ENCODE measurements at regions not wholly inside any gene's neighbourhood (a gene's known extent, or its start where the extent isn't known, plus 50 kb on each side); places are given as distances from the start of the nearest gene placed in this dataset.

DNA sequence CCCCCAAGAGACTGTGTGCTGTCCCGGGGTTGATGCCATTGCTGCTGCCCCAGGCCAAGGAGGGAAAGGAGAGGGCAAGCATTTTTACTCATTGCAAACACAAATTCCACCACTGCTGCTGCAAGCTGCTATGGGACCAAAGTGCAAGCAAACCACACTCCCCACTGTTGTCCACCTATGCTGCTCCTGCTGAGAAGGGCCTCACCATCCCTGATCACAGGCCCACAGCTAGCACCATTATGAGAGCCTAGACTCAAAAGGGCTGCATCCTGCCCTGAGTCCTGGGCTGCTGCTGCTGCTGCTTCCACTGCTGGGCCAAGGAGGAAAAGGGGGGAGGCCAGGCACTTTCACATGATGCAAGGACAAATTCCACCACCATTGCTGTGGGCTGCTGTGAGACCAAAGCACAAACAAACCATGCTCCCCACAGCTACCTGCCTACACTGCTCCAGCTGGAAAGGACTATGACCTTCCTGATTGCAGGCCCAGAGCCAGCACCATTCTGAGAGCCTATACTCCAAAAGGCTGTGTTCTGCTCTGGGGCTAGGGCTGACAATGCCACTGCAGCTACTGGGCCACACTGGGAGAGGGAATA lies 218.2 kb upstream of the ZCCHC13 start (continued):
- TF ChIP-seq, protein P1, sequence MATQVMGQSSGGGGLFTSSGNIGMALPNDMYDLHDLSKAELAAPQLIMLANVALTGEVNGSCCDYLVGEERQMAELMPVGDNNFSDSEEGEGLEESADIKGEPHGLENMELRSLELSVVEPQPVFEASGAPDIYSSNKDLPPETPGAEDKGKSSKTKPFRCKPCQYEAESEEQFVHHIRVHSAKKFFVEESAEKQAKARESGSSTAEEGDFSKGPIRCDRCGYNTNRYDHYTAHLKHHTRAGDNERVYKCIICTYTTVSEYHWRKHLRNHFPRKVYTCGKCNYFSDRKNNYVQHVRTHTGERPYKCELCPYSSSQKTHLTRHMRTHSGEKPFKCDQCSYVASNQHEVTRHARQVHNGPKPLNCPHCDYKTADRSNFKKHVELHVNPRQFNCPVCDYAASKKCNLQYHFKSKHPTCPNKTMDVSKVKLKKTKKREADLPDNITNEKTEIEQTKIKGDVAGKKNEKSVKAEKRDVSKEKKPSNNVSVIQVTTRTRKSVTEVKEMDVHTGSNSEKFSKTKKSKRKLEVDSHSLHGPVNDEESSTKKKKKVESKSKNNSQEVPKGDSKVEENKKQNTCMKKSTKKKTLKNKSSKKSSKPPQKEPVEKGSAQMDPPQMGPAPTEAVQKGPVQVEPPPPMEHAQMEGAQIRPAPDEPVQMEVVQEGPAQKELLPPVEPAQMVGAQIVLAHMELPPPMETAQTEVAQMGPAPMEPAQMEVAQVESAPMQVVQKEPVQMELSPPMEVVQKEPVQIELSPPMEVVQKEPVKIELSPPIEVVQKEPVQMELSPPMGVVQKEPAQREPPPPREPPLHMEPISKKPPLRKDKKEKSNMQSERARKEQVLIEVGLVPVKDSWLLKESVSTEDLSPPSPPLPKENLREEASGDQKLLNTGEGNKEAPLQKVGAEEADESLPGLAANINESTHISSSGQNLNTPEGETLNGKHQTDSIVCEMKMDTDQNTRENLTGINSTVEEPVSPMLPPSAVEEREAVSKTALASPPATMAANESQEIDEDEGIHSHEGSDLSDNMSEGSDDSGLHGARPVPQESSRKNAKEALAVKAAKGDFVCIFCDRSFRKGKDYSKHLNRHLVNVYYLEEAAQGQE (IDR thresholded peaks at IDR 0.05; ENCODE audit: low read depth) = no peak
- TF ChIP-seq CTCF (IDR thresholded peaks at IDR 0.05 in 2 of 3, conservative IDR thresholded peaks at IDR 0.05 in 1 of 3; ENCODE audit: borderline replicate concordance in 1 of 3, insufficient read depth in 1 of 3, low read depth in 2 of 3, low read length in 2 of 3) = no peak

- DNase-seq (ENCODE audit: low read depth, low spot score) (no peak), ATAC-seq (no peak)
- POLR2A ChIA-PET = no interaction called here
- CTCF ChIA-PET = no interaction called here
- Histone ChIP-seq H3K9ac (ENCODE audit: low read length) (no peak overlapping the region), H4K20me1 (ENCODE audit: insufficient read depth) (no peaks in the 10 kb centered on the region), H2AFZ (ENCODE audit: low read depth, low read length, poor library complexity, severe bottlenecking) (no peak overlapping the region), H3K27me3 (ENCODE audit: insufficient read depth, low read length) (no peaks in the 10 kb centered on the region), H3K4me3 (replicated peaks in 1 of 2; ENCODE audit: low read depth in 1 of 2, low read length in 2 of 2) (no peak overlapping the region), H3K27ac (ENCODE audit: low read depth, low read length) (no peak overlapping the region), H3K9me3 (ENCODE audit: control insufficient read depth in 1 of 2, insufficient read depth in 1 of 2, low read depth in 1 of 2, low read length in 2 of 2) (no peaks in the 10 kb centered on the region), H3K4me2 (ENCODE audit: low read length) (no peak overlapping the region), H3K4me1 (ENCODE audit: control insufficient read depth in 1 of 2, insufficient read depth in 2 of 2, low read length in 2 of 2) (no peaks in the 10 kb centered on the region), H3K36me3 (ENCODE audit: control insufficient read depth in 1 of 2, insufficient read depth in 2 of 2, low read length in 2 of 2) (no peaks in the 10 kb centered on the region), H3K9me2 (ENCODE audit: insufficient read depth) (no peaks in the 10 kb centered on the region), H3K79me2 (ENCODE audit: insufficient read depth, low read length) (no peaks in the 10 kb centered on the region)
- no TSS peak for BruUV-seq (replicated peaks)
- intact Hi-C loops (cut with micrococcal nuclease) = no loop called here
- RAD21 ChIA-PET (ENCODE audit: low non-redundant PET in 1 of 2, low total read pairs in 2 of 2, uncharacterized antibody in 2 of 2, unreplicated experiment in 2 of 2) = no interaction called here
- TF ChIP-seq SIN3A (IDR thresholded peaks at IDR 0.05; ENCODE audit: low read depth) (no peak), CBX3 (IDR thresholded peaks at IDR 0.05; ENCODE audit: low read depth) (no peak), ZNF274 (IDR thresholded peaks at IDR 0.05; ENCODE audit: low read depth, low read length) (no peak), FOSL1 (IDR thresholded peaks at IDR 0.05; ENCODE audit: low read depth) (no peak), SRF (IDR thresholded peaks at IDR 0.05; ENCODE audit: low read depth) (no peak), POLR2A (IDR thresholded peaks at IDR 0.05; ENCODE audit: borderline replicate concordance, extremely low read depth, insufficient read depth, insufficient read length) (no peak), YY1 (IDR thresholded peaks at IDR 0.05; ENCODE audit: extremely low read depth, insufficient replicate concordance, low read depth, low read length) (no peak), ZFX (IDR thresholded peaks at IDR 0.05) (no peak), CEBPB (IDR thresholded peaks at IDR 0.05; ENCODE audit: low read depth) (no peak), ELF1 (IDR thresholded peaks at IDR 0.05; ENCODE audit: borderline replicate concordance, low read depth) (no peak), ZBTB33 (IDR thresholded peaks at IDR 0.05; ENCODE audit: extremely low read depth, insufficient replicate concordance, low read length) (no peak), POLR2AphosphoS5 (IDR thresholded peaks at IDR 0.05; ENCODE audit: low read depth, low read length) (no peak)
Observed at GRCh38 chrX:74080165-74080564, 223.8 kb upstream of the ZCCHC13 start.
